Fibroblast of peridontal ligament (primary cell): ENCODE measurements at regions not wholly inside any gene's neighbourhood (a gene's known extent, or its start where the extent isn't known, plus 50 kb on each side); places are given as distances from the start of the nearest gene placed in this dataset.

ENCODE experiments used
- DNase-seq: peaks from one replicate; pipeline ENCODE4 v3.0.0-alpha.2; 2010; ENCODE audit errors: extremely low read depth

- peak; percentile 36 for DNase-seq
These were observed 190.8 kb upstream of the TOPAZ1 start for GRCh38 chr3:44050867-44051266.

- peak; percentile 90 for DNase-seq
These were observed 185.7 kb upstream of the TOPAZ1 start for GRCh38 chr3:44055951-44056350.

- no peak for DNase-seq
These were observed 185.0 kb upstream of the TOPAZ1 start for GRCh38 chr3:44056446-44057240.

- DNase-seq, result peak; percentile 62
These were observed 183.4 kb upstream of the TOPAZ1 start for GRCh38 chr3:44058022-44058867.

- DNase-seq, result no peak
These were observed 182.8 kb upstream of the TOPAZ1 start for GRCh38 chr3:44058868-44059203.

GRCh38 chr3:44060164-44060563 lies 181.5 kb upstream of the TOPAZ1 start:
- no peak for DNase-seq

- DNase-seq, result no peak
These were observed 180.4 kb upstream of the TOPAZ1 start for GRCh38 chr3:44061268-44061667.

- no peak for DNase-seq
These were observed 179.7 kb upstream of the TOPAZ1 start for GRCh38 chr3:44061961-44062360.

GRCh38 chr3:44065311-44066094 lies 176.2 kb upstream of the TOPAZ1 start:
- DNase-seq, result peak; percentile 65

GRCh38 chr3:44066806-44067205 lies 174.9 kb upstream of the TOPAZ1 start:
- peak; percentile 38 for DNase-seq

- no peak for DNase-seq
These were observed 174.3 kb upstream of the TOPAZ1 start for GRCh38 chr3:44067431-44067830.

GRCh38 chr3:44068753-44069152 lies 172.9 kb upstream of the TOPAZ1 start:
- DNase-seq, result no peak

GRCh38 chr3:44069276-44069675 lies 172.4 kb upstream of the TOPAZ1 start:
- DNase-seq, result no peak

GRCh38 chr3:44070841-44071546 lies 170.7 kb upstream of the TOPAZ1 start:
- no peak for DNase-seq

- DNase-seq, result no peak
These were observed 168.8 kb upstream of the TOPAZ1 start for GRCh38 chr3:44072601-44073540.

- no peak for DNase-seq
These were observed 167.5 kb upstream of the TOPAZ1 start for GRCh38 chr3:44074181-44074580.

GRCh38 chr3:44076221-44076829 lies 165.4 kb upstream of the TOPAZ1 start:
- DNase-seq, result no peak

GRCh38 chr3:44077267-44077666 lies 164.4 kb upstream of the TOPAZ1 start:
- DNase-seq, result peak; percentile 29

- no peak for DNase-seq
These were observed 162.8 kb upstream of the TOPAZ1 start for GRCh38 chr3:44078863-44079262.

- no peak for DNase-seq
These were observed 161.8 kb upstream of the TOPAZ1 start for GRCh38 chr3:44079916-44080315.
